ENCODE measurements at regions not wholly inside any gene's neighbourhood (a gene's known extent, or its start where the extent isn't known, plus 50 kb on each side); places are given as distances from the start of the nearest gene placed in this dataset.
"Not testable (repeated sequence)": the region's sequence is repeated elsewhere in the genome, so short reads cannot be mapped to it uniquely, and the experiment has no call there.

GRCh38 chr15:84135931-84136456 is 99.6 kb upstream of the GOLGA6L4 start:
- H2AFZ ChIP-seq (replicated peaks; ENCODE audit: low read length, poor library complexity); dilution Hi-C loops (cut with HindIII; ENCODE audit: low sequenced_read_pairs, unreplicated experiment); H3K14ac ChIP-seq (replicated peaks; ENCODE audit: low read depth, low read length); intact Hi-C loops (cut with micrococcal nuclease); H3K79me1 ChIP-seq (ENCODE audit: low read depth in 1 of 2, low read length in 2 of 2); H3K27ac ChIP-seq (ENCODE audit: insufficient read depth, low read length); H2AK5ac ChIP-seq (ENCODE audit: low read depth, low read length); H4K8ac ChIP-seq (ENCODE audit: low read depth in 2 of 2, low read length in 2 of 2); H3K4me2 ChIP-seq (ENCODE audit: low read depth, low read length); ATAC-seq (ENCODE audit: low read depth); H2BK120ac ChIP-seq (ENCODE audit: low read depth, low read length); H3K18ac ChIP-seq (ENCODE audit: low read depth, low read length); in situ Hi-C loops (cut with MboI; ENCODE audit: low sequenced_read_pairs); H2BK15ac ChIP-seq (ENCODE audit: low read depth, low read length); H4K20me1 ChIP-seq (ENCODE audit: insufficient read depth, low read length); H3K27me3 ChIP-seq (ENCODE audit: control insufficient read depth, insufficient read depth, low read length); H3K56ac ChIP-seq (ENCODE audit: extremely low read depth, insufficient read depth, low read length); H3K4me1 ChIP-seq (ENCODE audit: control insufficient read depth, insufficient read depth, low read length); BruUV-seq (replicated peaks); H3K4me3 ChIP-seq (ENCODE audit: insufficient read depth, low read depth, low read length); H3K4ac ChIP-seq (ENCODE audit: low read depth, low read length); POLR2A ChIA-PET (ENCODE audit: unreplicated experiment); H2BK20ac ChIP-seq (ENCODE audit: low read depth, low read length); H3K23ac ChIP-seq (ENCODE audit: low read depth, low read length); H2BK5ac ChIP-seq (ENCODE audit: low read depth, low read length, poor library complexity, severe bottlenecking); H4K91ac ChIP-seq (ENCODE audit: insufficient read depth, low read depth, low read length); H3K9me1 ChIP-seq (ENCODE audit: insufficient read depth, low read length); H3K9me3 ChIP-seq (ENCODE audit: control insufficient read depth, insufficient read depth, low read length); H2AK9ac ChIP-seq (replicated peaks; ENCODE audit: low read depth, low read length, poor library complexity); CTCF ChIA-PET; DNase-seq; H4K5ac ChIP-seq (ENCODE audit: low read depth, low read length); H3K9ac ChIP-seq (ENCODE audit: low read depth, low read length); H3K36me3 ChIP-seq (ENCODE audit: control insufficient read depth, insufficient read depth, low read length): not testable (repeated sequence)
- WGBS, 2 experiments (ENCODE audit: extremely low coverage in 2 of 2, insufficient read length in 1 of 2): no CpG with 5 or more reads among the region's 3 CpGs
